Skeletal muscle cell (primary cell): ENCODE measurements at regions not wholly inside any gene's neighbourhood (a gene's known extent, or its start where the extent isn't known, plus 50 kb on each side); places are given as distances from the start of the nearest gene placed in this dataset.

Source experiments
- DNase-seq: peaks from one replicate; pipeline ENCODE4 v3.0.0-alpha.2; 2010; ENCODE audit warnings: low read depth
- H3K4me3 ChIP-seq: 2 replicates; pipeline ENCODE4 v1.5.1; 2011; ENCODE audit warnings: low read depth, mild to moderate bottlenecking, control low read depth, low read length, moderate library complexity

DNA sequence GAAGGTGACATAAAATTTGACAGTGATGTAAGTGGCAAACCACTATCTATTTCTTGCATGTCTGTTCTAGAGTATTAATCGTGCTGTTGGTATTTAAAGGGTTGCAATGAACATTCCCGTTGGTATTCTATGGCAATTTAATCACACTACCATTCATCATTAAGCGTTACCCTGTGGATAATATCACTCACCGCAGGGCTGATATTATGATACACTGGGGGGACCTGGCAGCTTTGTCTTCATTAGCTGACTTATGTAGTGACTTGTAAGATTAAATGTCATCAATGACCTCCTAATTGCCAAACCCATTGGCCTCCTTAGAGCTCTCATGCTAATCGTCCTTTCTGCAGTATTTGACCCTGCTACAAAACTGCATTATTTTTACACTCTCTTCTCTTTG is 624.5 kb upstream of the VSTM2A start:
- H3K4me3 ChIP-seq = no peak overlapping the region
- DNase-seq = no peak

DNA sequence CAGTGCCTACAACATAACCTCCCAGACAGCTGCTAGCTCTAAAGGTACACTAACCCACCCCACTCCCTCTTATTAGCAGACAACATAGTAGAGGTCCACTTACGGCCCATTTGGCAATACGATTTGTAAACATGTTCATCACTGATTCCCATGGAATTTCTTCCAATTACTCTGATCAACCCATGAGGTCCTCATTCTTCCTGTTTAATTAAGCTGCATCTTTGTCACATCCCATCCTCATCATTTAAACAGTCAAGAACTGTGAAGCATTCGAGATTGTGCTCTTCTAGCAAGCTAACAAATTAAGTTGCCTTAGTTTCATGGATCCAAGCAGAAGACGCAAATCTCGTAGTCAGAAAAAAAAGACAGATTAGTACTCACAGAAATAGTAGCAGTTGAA is 622.2 kb upstream of the VSTM2A start:
- no peak for DNase-seq
- H3K4me3 ChIP-seq = no peak overlapping the region

DNA sequence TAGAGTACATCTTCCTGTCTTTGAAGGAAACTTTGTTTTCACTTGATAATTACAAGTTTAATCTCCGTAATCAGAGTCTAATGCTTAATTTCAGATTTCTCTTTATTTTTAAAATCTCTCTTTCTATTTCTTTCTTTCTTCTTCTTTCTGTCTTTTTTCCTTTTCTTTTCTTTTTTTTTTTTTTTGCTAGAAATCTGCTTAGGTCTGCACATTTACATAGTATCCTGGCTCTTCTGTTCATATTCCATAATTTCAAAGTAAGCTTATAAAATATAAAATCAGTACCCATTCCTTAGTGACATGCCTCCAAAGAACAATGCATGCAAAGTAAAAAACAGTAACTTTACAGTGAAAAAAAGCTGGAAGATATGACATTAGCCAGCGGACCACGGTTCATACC is 601.7 kb upstream of the VSTM2A start:
- H3K4me3 ChIP-seq = no peak overlapping the region
- no peak for DNase-seq

DNA sequence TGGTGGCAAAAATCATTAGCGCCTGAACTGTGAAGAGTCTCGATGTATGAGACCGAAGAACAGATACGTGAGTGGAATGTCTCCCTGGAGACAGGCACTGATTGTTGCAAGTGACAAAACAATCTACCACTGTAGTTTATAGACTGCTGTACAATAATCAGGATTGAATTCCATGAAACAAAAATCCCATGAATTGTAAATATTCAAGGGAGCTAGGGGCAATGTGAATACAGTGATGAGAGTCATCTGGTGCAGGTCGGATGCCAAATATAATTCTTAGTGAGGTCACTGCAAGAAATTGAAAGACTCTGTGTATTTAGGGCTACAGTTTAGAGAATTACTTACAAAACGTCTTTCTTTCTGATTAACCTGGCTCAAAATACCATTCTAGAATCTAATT is 594.4 kb upstream of the VSTM2A start:
- H3K4me3 ChIP-seq = no peak overlapping the region
- no peak for DNase-seq

DNA sequence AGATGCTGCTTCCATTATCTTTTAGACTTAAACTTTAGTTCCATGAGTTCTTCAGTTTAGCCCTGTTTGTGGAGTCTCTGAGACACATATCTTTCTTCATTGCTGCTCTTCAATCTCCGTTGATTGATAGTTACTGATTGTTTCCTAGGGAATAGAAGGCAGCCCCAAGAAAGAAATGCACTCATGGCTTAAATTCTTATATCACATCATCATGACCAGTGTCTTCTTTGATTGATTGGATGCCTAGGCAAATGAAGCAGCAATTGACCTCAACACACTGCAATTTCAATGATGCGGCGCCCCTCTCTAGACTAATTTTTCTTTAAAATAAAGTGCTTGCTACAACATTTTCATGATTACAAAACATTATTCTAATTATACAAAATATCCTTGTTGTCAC is 576.5 kb upstream of the VSTM2A start:
- no peak for DNase-seq

DNA sequence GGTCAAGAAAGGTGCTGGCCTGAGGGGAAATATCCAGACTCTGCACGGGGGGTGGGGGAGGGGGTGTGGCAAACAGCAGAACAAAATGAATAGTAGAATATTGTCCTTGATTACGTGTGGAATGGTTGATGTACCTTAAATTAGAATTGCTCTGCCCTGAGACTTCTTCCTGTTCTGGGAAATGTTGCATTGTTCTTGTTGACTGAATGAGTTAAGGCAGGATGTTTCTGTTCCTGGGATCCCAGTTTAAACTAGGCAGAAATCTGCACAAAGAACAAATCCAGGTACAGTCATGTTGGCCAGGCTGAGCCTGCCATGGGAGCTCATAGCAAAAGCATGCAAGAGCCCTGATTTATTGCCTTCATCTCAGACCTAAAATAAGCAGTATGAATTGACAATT is 558.7 kb upstream of the VSTM2A start:
- H3K4me3 ChIP-seq = no peak overlapping the region
- DNase-seq = no peak

More for the DNA sequence above, 576.5 kb upstream of the VSTM2A start:
- no peak overlapping the region for H3K4me3 ChIP-seq

DNA sequence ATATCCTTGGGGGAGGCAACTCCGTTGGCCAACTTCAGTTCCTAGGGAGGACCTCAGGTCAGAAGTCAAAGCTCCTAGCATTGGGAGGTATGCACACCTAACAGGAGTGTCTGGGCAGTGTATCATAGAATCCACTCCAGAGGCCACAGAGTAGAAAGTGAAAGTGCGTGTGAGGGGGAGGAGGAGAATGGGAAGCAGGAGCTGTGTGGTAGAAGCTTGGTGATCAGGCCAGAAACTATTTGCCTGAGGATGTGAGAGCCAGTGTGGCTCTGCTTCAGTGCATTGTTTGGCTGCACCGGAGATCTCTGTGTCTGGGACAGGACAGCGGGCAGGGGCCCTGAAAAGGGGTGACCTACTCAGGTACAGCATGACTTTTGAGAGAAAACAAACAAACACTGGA is 557.4 kb upstream of the VSTM2A start:
- no peak overlapping the region for H3K4me3 ChIP-seq
- DNase-seq = no peak

DNA sequence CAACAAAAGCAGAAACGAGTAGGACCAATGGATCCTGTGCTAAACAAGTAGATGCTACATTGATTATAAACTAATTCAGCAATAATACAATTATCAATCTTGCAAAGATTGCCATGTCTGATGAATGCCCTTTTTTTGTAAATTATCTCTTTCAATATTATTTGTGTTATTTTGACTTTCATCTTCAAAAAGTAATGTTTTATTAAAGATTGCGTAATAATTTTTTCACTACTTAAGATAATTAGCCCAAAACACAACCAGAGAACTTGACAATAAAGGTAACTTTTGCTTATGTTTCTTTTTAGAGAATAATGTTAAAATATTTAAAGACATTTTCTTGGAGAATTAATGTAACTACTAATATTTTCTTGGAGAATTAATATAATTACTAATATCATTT is 553.8 kb upstream of the VSTM2A start:
- no peak for DNase-seq
- H3K4me3 ChIP-seq = no peak overlapping the region

DNA sequence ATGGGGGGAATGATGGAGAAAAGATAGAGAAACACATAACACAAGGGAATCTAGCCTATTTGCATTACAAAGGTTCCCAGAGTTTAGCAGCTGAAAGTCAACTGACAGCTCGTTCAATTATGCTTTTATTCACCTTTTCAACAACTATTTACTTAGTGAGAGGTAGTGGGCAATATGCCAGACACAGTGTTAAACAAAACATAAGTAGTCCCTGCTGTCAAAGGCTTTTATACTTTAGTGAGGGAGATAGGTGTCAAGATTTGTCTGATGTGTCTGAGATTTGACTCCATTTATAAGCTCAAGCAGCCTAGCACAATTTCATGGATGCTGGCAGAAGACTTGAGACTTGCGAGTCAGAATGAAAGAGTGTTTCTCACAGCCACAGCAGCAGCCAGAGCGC is 549.0 kb upstream of the VSTM2A start:
- H3K4me3 ChIP-seq = no peak overlapping the region
- no peak for DNase-seq

DNA sequence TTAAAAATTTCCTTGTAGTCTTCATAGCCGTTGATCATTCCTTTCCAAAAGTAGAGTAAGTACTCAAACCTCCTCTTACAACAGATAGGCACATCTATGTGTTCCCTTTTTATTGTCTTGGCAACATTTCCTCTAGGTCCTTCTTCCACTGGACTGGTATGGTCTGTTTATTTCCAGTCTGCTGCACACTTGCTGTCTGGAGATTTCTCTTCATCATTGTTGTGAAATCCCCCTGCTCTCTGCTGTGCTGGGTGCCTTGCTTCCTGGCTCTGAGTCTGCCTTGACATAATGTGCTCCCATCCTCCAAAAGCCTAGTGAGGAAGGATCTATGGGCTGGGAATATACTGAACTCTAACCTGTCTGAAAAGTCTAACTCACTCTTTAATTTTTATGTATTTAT is 545.3 kb upstream of the VSTM2A start:
- no peak overlapping the region for H3K4me3 ChIP-seq
- DNase-seq = no peak

DNA sequence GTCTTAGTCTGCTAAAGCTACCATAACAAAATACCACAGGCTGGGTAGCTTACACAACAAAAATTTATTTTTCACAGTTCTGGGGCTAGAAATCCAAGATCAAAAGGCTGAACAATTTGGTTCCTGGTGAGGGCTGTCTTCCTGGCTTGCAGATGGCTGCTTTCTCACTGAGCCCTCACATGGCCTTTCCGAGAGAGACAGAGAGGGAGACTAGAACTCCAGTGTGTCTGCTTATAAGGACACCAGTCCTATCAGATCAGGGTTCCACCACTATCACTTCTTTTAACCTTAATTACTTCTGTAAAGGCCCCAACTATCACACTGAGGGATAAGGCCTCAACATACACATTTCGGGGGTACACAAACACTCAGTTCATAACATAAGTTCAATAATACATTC is 527.4 kb upstream of the VSTM2A start:
- no peak for DNase-seq
- no peak overlapping the region for H3K4me3 ChIP-seq

DNA sequence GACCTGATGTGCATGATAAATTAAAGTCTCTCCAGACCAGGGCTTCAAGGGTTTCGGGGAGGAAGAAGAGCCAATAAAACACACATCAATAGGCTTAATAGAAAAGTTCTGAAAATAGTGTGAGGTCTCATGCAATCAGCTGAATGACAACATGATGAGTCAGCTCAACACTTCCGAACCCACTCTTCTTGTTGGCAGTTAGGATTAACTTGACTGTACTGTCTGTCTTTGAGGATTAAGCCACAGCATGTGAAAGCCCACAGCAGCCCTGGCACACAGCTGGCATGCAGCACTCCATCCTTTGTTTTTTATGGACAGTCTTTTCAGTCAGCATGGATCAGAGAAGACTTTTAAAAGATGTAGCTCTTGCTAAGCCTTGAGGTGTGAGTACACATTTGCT is 526.9 kb upstream of the VSTM2A start:
- peak; percentile 7 for DNase-seq
- no peak overlapping the region for H3K4me3 ChIP-seq

DNA sequence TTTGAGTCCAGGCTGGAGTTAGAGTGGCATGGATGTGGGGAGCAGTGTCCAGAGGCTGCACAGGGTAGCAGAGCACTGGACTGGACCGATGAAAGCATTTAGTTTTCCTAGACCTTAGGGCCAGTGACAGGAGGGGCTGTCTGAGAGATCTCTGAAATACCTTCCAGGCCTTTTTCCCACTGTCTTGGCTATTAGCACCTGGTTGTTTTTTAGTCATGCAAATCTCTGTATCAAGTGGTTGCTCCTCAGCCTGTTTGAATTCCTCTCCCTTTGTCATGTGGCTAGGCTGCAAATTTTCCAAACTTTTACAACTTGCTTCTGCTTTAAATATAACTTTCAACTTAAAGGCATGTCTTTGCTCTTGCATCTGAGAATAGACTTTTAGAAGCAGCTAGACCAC is 504.3 kb upstream of the VSTM2A start:
- DNase-seq = no peak
- no peak overlapping the region for H3K4me3 ChIP-seq

DNA sequence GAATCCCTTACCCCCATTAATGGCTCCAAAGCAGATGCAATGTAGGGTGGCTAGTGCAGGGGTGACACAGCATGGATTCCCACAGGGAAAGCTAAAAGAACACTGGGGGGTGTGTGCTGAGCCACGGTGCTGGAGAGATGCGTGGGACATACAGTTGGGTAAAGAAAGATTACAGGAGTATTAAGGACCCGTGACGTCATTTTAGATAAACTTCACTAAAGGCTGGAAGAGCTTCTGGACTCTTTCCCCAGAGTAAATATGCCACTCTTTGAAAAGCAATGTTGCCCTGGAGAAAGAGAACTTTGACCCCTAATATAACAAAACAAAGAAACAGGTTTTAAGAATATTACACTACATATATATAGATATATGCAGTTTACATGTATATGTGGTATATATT is 481.5 kb upstream of the VSTM2A start:
- no peak for DNase-seq
- H3K4me3 ChIP-seq = no peak overlapping the region

DNA sequence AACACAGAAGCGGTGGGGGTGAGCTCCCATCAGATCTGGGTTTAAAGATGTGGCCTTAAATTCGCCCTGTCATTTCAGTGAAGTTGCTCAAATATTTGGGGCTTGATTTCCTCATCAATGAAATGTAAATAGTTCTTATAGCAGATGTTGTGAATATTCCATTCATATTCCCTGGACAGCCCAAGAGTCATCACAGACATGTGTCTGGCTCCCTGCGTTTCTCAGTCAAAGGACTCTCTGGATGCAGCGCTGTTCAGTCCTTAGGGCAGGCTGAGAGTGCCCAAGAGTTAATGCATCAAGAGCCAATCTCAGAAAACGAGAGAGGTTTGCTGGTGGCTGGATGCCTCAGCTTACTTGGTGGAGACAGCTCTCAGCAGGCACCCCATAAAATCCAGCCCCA is 475.5 kb upstream of the VSTM2A start:
- no peak overlapping the region for H3K4me3 ChIP-seq
- DNase-seq = no peak

DNA sequence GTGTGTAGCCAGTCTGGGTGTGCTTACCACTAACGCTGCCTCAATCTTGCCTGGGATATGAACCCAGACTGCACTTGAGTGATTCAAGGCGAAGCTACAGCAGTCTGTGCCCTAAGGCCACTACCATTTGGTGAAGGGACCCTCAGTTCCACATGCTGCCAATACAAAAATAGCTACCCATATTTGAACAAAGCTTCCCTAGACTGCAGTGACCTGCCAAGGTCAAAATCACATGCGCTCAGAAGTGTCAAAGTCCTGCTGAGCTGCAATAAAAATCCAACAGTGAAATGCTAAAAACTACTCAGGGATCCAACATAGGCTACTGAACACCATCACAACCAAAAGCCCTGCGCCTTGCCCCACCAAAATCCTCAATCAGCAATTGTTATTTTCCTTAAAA is 472.3 kb upstream of the VSTM2A start:
- H3K4me3 ChIP-seq = no peak overlapping the region

DNA sequence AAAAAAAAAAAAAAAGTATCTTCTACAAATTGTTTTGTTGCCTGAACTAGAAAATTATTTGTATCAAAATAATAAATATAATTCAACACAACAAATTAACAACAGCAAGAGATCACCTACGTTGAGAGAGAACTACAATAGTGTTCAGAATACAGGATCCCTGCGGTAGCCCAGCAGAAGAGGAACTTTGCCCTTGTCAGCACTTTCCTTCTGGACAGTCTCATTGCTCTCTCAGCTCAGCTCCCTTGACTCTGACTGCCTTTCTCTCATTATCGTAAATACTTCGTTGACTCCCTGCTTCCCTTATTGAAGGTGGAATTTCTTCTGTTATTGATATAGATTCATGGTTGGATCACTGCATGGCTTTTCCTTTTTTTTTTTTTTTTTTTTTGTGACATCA is 469.5 kb upstream of the VSTM2A start:
- no peak for DNase-seq
- no peak overlapping the region for H3K4me3 ChIP-seq

More for the DNA sequence above, 472.3 kb upstream of the VSTM2A start:
- no peak for DNase-seq

DNA sequence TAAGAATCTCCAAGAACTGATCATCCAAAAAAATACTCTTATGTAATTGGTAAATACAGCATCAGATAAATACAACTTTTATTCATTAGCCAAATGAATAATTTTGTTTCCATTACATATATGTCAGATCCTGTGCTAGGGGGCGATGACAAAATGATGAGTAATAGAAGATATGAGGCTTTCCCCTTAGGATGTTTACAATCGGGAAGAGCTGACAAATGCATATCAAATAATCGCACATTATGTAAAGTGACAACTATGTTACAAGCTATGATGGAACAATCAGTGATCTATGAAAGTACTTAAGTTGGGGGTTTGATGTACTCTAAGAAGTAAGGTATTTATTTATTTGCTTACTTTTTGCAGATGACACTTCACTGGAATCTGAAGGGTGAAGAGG is 465.6 kb upstream of the VSTM2A start:
- H3K4me3 ChIP-seq = no peak overlapping the region
- no peak for DNase-seq

DNA sequence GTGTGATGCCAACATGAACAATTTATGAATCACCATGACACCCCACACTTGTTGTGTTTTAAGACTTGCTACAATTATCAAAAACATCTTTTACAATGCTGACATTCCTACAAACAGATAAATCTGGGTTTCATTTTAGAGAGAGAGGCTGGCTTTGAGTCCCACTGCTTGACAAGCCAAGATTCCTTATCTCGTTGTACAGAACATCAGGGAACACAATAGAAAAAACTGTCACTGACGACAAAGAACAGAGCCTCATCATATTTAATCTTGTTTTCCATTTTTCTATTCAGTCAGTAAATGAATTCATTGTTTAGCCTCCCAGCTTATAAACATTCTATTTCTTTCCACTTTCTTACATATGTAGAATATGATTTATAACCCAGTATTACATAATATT is 461.6 kb upstream of the VSTM2A start:
- no peak overlapping the region for H3K4me3 ChIP-seq
- DNase-seq = no peak

DNA sequence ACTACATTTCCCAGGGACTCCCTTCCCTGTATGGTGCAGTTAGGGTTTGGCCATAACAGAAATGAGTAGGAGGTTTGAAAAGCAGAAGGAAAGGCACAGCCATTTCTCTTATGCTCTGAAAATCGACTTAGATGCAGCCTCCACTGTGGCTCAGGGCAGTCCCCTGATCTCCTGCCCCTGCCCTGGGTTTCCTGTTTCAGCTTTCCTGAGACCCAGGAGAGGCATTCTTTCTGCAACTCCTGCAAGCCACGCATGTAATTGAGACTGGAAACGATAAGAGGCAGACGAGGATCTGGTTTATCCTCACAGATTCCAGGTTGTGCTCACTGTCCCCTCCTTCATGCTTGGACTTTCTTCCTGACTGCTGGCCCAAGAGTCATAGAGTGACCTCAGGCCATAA is 461.2 kb upstream of the VSTM2A start:
- no peak for DNase-seq

DNA sequence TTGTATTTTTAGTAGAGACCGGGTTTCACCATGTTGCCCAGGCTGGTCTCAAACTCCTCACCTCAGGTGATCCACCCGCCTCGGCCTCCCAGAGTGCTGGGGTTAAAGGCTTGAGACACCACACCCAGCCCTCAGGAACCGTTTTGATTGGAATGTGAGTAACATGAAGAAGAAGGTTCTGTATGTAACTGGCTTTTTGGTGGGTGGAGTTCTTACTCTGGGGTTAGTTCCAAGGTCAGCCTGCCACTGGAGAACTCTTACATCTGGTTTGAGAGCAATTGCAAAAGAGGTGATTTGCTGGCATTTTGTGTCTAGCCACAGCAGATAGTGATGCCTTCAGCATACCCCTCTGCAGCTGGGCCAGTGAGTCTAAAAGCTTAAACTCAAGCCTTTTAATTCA is 457.8 kb upstream of the VSTM2A start:
- no peak for DNase-seq
- no peak overlapping the region for H3K4me3 ChIP-seq

More for the DNA sequence above, 461.2 kb upstream of the VSTM2A start:
- no peak overlapping the region for H3K4me3 ChIP-seq

DNA sequence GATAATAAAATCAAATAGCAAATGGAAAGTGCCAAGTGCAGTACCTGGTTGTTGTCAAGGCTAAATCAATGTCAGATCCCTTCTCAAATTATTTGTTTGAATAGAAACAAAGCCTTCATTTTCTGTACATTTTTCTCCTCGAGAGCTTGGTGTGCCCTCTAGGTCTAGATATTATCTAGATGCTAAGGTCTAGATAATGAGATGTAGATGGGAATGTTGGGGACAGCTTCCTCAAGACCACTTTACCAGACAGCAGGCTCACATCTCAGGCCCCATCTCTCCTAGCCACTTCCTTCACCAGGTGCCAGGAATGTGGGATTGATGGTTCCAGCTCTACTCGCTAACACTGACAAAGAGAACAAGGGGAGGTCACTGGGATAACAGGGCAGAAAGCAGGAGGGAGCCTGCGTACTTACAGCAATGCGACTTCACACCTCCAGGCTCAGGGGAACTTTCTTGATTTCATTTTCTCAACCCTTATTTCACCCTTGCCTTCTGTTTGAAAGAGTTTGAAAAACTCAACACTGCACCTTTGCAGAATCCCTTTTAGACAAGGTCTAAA is 451.4 kb upstream of the VSTM2A start:
- H3K4me3 ChIP-seq = no peak overlapping the region
- no peak for DNase-seq
